Gastroesophageal sphincter (tissue), 4 donors: ENCODE measurements at regions not wholly inside any gene's neighbourhood (a gene's known extent, or its start where the extent isn't known, plus 50 kb on each side); places are given as distances from the start of the nearest gene placed in this dataset.

ENCODE experiments used
- ATAC-seq: fragments of 150-250 bp; one replicate; pipeline ENCODE4 v1.9.1; 2016; ENCODE audit warnings: mild to moderate bottlenecking, moderate library complexity
- H3K27ac ChIP-seq, 4 donors: fragments of 200-600 bp; sonication (generic) in 3 of 4; 1 replicate in 3 of 4; 2 replicates in 1 of 4; pipeline ENCODE4 v1.5.1; 2016 to 2019
- H3K27me3 ChIP-seq: fragments of 200-600 bp; sonication (generic); one replicate; pipeline ENCODE4 v1.5.1; 2019
- H3K36me3 ChIP-seq, 2 donors: fragments of 200-600 bp; sonication (generic); one replicate each; pipeline ENCODE4 v1.5.1; 2019; ENCODE audit warnings: control low read depth in 1 of 2
- H3K4me1 ChIP-seq, 3 donors: fragments of 200-600 bp; sonication (generic); 1 replicate in 2 of 3; 2 replicates in 1 of 3; pipeline ENCODE4 v1.5.1; 2016 to 2019; ENCODE audit warnings: control low read depth in 2 of 3
- H3K4me3 ChIP-seq, 2 donors: fragments of 200-600 bp; sonication (generic); one replicate each; pipeline ENCODE4 v1.5.1; 2019; ENCODE audit warnings: mild to moderate bottlenecking in 1 of 2, moderate library complexity in 1 of 2
- H3K9me3 ChIP-seq, 3 donors: fragments of 200-600 bp; sonication (generic); one replicate each; pipeline ENCODE4 v1.5.1; 2017 to 2019; ENCODE audit warnings: control low read depth in 2 of 3
- CTCF ChIP-seq, 4 experiments: fragments of 200-600 bp in 2 of 4; fragments of 450-650 bp in 2 of 4; sonication (generic) in 1 of 4; IDR thresholded peaks; one replicate each; pipeline ENCODE4 v1.5.1; 2017 to 2019; ENCODE audit warnings: antibody characterized with exemption in 4 of 4, mild to moderate bottlenecking in 2 of 4, moderate library complexity in 2 of 4
- EP300 ChIP-seq: sonication (generic); formaldehyde crosslinking; IDR thresholded peaks from one replicate; pipeline ENCODE4 v1.6.1; 2017; ENCODE audit warnings: antibody characterized with exemption, mild to moderate bottlenecking
- POLR2A ChIP-seq, 2 donors: fragments of 450-650 bp; IDR thresholded peaks; one replicate each; pipeline ENCODE4 v1.6.1; 2017; ENCODE audit warnings: antibody characterized with exemption in 2 of 2, mild to moderate bottlenecking in 2 of 2, moderate library complexity in 1 of 2
- POLR2AphosphoS5 ChIP-seq: sonication (generic); formaldehyde crosslinking; IDR thresholded peaks from one replicate; pipeline ENCODE4 v1.6.1; 2017; ENCODE audit warnings: antibody characterized with exemption
- WGBS, 2 donors: methylation state at CpG; one replicate each; pipeline ENCODE4 v1.1.5; 2018; ENCODE audit warnings: low coverage in 1 of 2; 5-methylcytosine and 5-hydroxymethylcytosine counted together

- Histone ChIP-seq H3K36me3 (no peaks in the 10 kb centered on the region), H3K27me3 (no peaks in the 10 kb centered on the region), H3K9me3 (no peaks in the 10 kb centered on the region), H3K4me1 (peaks cover 0 to 23% (median 7%) of the 10 kb centered on the region in 3 donors), H3K4me3 (no peak overlapping the region), H3K27ac (no peak overlapping the region)
- no peak for TF ChIP-seq POLR2A (IDR thresholded peaks at IDR 0.05)
- TF ChIP-seq EP300, result no peak
- TF ChIP-seq CTCF (IDR thresholded peaks at IDR 0.05), result no peak
- no peak for TF ChIP-seq POLR2AphosphoS5
- 89 to 100% methylated on average over 4 to 12 of the region's 24 CpGs for WGBS, 2 donors
- no peak for ATAC-seq
Observed at GRCh38 chr6:168228676-168229367, 90.8 kb downstream of the DACT2 start.

- no peak for ATAC-seq
- Histone ChIP-seq H3K9me3 (no peaks in the 10 kb centered on the region), H3K4me1 (peaks cover 0 to 23% (median 7%) of the 10 kb centered on the region in 3 donors), H3K4me3 (no peak overlapping the region), H3K27me3 (no peaks in the 10 kb centered on the region), H3K36me3 (no peaks in the 10 kb centered on the region), H3K27ac (no peak overlapping the region)
- TF ChIP-seq POLR2A (IDR thresholded peaks at IDR 0.05) (no peak), CTCF (IDR thresholded peaks at IDR 0.05) (no peak), EP300 (no peak), POLR2AphosphoS5 (no peak)
- 86% methylated on average over 9 to 15 of the region's 15 CpGs for WGBS, 2 donors
Observed at GRCh38 chr6:168227840-168228239, 91.7 kb downstream of the DACT2 start.

DNA sequence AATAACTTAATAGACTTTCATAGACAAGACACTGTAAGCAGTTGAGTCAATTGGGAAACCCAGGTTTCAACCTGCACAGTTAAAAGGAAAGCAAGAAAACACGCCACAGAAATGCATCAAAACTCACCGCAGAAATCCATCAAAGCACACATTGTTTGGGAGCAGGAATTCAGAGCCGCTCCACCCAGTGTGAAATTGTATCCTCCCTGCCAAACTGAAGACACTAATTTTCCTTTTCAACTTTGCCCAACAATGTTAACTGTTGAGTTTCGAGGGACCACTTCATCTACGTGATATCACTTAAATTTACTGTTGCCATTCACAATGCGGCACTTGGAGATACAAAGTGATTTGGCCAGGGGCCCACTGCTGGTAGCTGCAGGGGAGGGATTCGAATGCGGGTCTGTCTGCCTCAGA, 92.7 kb downstream of the DACT2 start:
- Histone ChIP-seq H3K9me3 (no peaks in the 10 kb centered on the region), H3K27me3 (no peaks in the 10 kb centered on the region), H3K36me3 (no peaks in the 10 kb centered on the region), H3K4me1 (peaks cover 0 to 23% (median 7%) of the 10 kb centered on the region in 3 donors), H3K27ac (peak overlapping the region in 1 of 4 donors; percentile 70), H3K4me3 (no peak overlapping the region)
- 61 to 75% methylated on average over 8 of the region's 8 CpGs for WGBS, 2 donors
- TF ChIP-seq EP300 (no peak), POLR2A (IDR thresholded peaks at IDR 0.05) (no peak), CTCF (IDR thresholded peaks at IDR 0.05) (no peak), POLR2AphosphoS5 (no peak)
- no peak for ATAC-seq

GRCh38 chr6:168226061-168226752, 93.4 kb downstream of the DACT2 start:
- WGBS, 2 donors, result 9 to 21% methylated on average over 4 to 5 of the region's 9 CpGs
- peak overlapping the region in 3 of 4 donors; percentile 39 to 70 (median 52) for H3K27ac ChIP-seq

More at GRCh38 chr6:168226061-168226752, 93.4 kb downstream of the DACT2 start:
- Histone ChIP-seq H3K4me3 (no peak overlapping the region), H3K27me3 (no peaks in the 10 kb centered on the region), H3K36me3 (no peaks in the 10 kb centered on the region), H3K9me3 (no peaks in the 10 kb centered on the region), H3K4me1 (peaks cover 0 to 23% (median 7%) of the 10 kb centered on the region in 3 donors)
- TF ChIP-seq CTCF (IDR thresholded peaks at IDR 0.05), result no peak
- TF ChIP-seq EP300, result no peak
- TF ChIP-seq POLR2AphosphoS5, result no peak
- no peak for TF ChIP-seq POLR2A (IDR thresholded peaks at IDR 0.05)
- peak; percentile 60 for ATAC-seq
